ENCODE measurements at regions not wholly inside any gene's neighbourhood (a gene's known extent, or its start where the extent isn't known, plus 50 kb on each side); places are given as distances from the start of the nearest gene placed in this dataset.

GRCh38 chr12:124389725-124390441 lies 95.0 kb downstream of the RFLNA start:
- FAIRE-seq, result no peak
- DNase-seq (ENCODE audit: insufficient read length, low spot score), result no peak

GRCh38 chr12:124389138-124389724 lies 94.3 kb downstream of the RFLNA start:
- DNase-seq (ENCODE audit: insufficient read length, low spot score), result no peak
- no peak for FAIRE-seq

GRCh38 chr12:124388679-124389137 lies 93.8 kb downstream of the RFLNA start:
- DNase-seq (ENCODE audit: insufficient read length, low spot score) (no peak), FAIRE-seq (no peak)

GRCh38 chr12:124388038-124388671 lies 93.3 kb downstream of the RFLNA start:
- FAIRE-seq (no peak), DNase-seq (ENCODE audit: insufficient read length, low spot score) (no peak)

- FAIRE-seq, result no peak
- DNase-seq (ENCODE audit: insufficient read length, low spot score), result no peak
These were observed 92.6 kb downstream of the RFLNA start for GRCh38 chr12:124387528-124387911.

GRCh38 chr12:124386661-124387527 lies 92.0 kb downstream of the RFLNA start:
- no peak for DNase-seq (ENCODE audit: insufficient read length, low spot score)
- FAIRE-seq, result no peak

GRCh38 chr12:124386059-124386458 lies 91.2 kb downstream of the RFLNA start:
- FAIRE-seq (no peak), DNase-seq (ENCODE audit: insufficient read length, low spot score) (no peak)

- no peak for FAIRE-seq
- no peak for DNase-seq (ENCODE audit: insufficient read length, low spot score)
These were observed 90.5 kb downstream of the RFLNA start for GRCh38 chr12:124385219-124385969.

GRCh38 chr12:124384299-124384894 lies 89.5 kb downstream of the RFLNA start:
- FAIRE-seq (no peak), DNase-seq (ENCODE audit: insufficient read length, low spot score) (no peak)

GRCh38 chr12:124383028-124383427 lies 88.1 kb downstream of the RFLNA start:
- FAIRE-seq (no peak), DNase-seq (ENCODE audit: insufficient read length, low spot score) (no peak)

- FAIRE-seq (no peak), DNase-seq (ENCODE audit: insufficient read length, low spot score) (no peak)
These were observed 86.8 kb downstream of the RFLNA start for GRCh38 chr12:124381456-124382296.

- FAIRE-seq (no peak), DNase-seq (ENCODE audit: insufficient read length, low spot score) (no peak)
These were observed 86.0 kb downstream of the RFLNA start for GRCh38 chr12:124380796-124381455.

- FAIRE-seq, result no peak
- DNase-seq (ENCODE audit: insufficient read length, low spot score), result no peak
These were observed 85.3 kb downstream of the RFLNA start for GRCh38 chr12:124379938-124380754.

- FAIRE-seq (no peak), DNase-seq (ENCODE audit: insufficient read length, low spot score) (no peak)
These were observed 84.6 kb downstream of the RFLNA start for GRCh38 chr12:124379379-124379937.

GRCh38 chr12:124378926-124379325 lies 84.0 kb downstream of the RFLNA start:
- no peak for FAIRE-seq
- no peak for DNase-seq (ENCODE audit: insufficient read length, low spot score)

- no peak for DNase-seq (ENCODE audit: insufficient read length, low spot score)
- no peak for FAIRE-seq
These were observed 83.2 kb downstream of the RFLNA start for GRCh38 chr12:124377981-124378509.

- no peak for FAIRE-seq
These were observed 81.5 kb downstream of the RFLNA start for GRCh38 chr12:124376435-124376834.

More at GRCh38 chr12:124376435-124376834, 81.5 kb downstream of the RFLNA start:
- DNase-seq (ENCODE audit: insufficient read length, low spot score), result no peak

All from GM19239 (cell line).